ENCODE measurements at regions not wholly inside any gene's neighbourhood (a gene's known extent, or its start where the extent isn't known, plus 50 kb on each side); places are given as distances from the start of the nearest gene placed in this dataset.

DNA sequence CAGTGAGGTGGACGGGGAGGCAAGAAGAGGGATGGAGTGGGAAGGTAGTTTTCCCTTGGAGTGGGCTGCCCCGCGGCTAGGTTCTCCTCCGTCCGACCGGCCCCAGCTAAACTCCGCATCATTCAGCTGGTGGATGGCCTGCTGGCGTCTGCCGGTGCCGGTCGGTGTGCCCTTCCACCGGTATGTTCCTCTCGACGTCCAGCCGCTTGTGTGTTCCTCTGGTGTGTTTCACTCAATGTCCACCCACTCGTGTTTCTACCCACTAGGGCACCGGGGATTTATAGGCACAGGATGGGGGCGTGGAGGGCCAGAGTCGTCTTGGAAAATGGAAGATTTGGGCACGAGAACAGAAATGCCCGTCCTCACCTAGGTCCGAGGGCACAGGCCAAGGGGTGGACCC, 931.7 kb upstream of the B3GALT2 start:
- peak in 1 of 4 donors; percentile 54 for DNase-seq
- intact Hi-C loops (cut with DNase I): no loop called here

DNA sequence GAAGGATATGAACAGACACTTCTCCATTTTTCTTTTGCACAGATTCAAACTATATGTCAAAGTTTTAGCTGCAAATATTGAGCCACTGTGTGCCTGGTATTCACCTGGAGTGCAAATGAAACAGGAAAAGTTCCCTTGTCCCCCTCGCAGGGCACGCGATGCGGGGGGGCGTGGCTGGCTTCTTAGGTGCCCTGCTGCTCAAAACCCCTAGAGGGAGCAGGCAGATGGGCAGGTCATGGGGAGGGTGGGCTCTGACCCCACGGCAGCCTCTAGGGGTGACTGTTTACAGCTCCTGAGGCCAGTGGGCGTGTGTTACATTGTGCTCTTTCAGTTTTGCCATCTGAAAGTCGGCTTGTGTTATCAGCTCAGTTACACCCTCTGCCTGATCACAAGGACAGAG, 931.2 kb upstream of the B3GALT2 start:
- intact Hi-C loops (cut with DNase I): no loop called here

More for the DNA sequence above, 931.7 kb upstream of the B3GALT2 start:
- no peaks in the 10 kb centered on the region for H3K4me1 ChIP-seq
- no peaks in the 10 kb centered on the region for H3K27me3 ChIP-seq
- H3K36me3 ChIP-seq: no peaks in the 10 kb centered on the region
- no peak for ATAC-seq
- H3K9me3 ChIP-seq: no peaks in the 10 kb centered on the region
- H3K27ac ChIP-seq: no peak overlapping the region
- TF ChIP-seq, protein P1, sequence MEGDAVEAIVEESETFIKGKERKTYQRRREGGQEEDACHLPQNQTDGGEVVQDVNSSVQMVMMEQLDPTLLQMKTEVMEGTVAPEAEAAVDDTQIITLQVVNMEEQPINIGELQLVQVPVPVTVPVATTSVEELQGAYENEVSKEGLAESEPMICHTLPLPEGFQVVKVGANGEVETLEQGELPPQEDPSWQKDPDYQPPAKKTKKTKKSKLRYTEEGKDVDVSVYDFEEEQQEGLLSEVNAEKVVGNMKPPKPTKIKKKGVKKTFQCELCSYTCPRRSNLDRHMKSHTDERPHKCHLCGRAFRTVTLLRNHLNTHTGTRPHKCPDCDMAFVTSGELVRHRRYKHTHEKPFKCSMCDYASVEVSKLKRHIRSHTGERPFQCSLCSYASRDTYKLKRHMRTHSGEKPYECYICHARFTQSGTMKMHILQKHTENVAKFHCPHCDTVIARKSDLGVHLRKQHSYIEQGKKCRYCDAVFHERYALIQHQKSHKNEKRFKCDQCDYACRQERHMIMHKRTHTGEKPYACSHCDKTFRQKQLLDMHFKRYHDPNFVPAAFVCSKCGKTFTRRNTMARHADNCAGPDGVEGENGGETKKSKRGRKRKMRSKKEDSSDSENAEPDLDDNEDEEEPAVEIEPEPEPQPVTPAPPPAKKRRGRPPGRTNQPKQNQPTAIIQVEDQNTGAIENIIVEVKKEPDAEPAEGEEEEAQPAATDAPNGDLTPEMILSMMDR (IDR thresholded peaks at IDR 0.05): no peak
- no peak overlapping the region for H3K4me3 ChIP-seq

DNA sequence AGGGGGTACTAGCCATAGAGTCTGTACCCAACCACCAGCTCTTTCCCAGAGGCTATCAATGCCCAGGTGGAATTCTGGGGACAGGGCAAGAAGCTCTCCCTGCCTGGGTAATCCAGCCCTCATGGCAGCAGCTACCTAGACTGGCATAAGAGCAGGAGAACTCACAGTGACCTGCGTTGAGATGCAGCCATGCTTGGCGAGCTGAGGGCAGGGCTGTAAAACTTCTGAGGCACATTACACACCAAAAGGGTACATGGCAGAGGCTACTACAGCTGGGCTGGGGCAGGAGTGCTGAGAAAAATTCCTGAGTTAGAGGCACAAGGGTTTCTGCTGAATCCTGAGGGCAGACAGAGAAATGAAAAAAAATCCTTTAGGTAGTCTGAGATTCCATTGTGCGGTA, 927.9 kb upstream of the B3GALT2 start:
- peak in 1 of 4 donors; percentile 6 for DNase-seq
- no peaks in the 10 kb centered on the region for H3K9me3 ChIP-seq
- no peak for ATAC-seq
- H3K27ac ChIP-seq: no peak overlapping the region
- no peak overlapping the region for H3K4me3 ChIP-seq
- intact Hi-C loops (cut with DNase I): no loop called here
- TF ChIP-seq, protein P1 (IDR thresholded peaks at IDR 0.05): no peak
- H3K4me1 ChIP-seq: no peaks in the 10 kb centered on the region
- no peaks in the 10 kb centered on the region for H3K27me3 ChIP-seq
- no peaks in the 10 kb centered on the region for H3K36me3 ChIP-seq

More for the DNA sequence above, 931.2 kb upstream of the B3GALT2 start:
- no peaks in the 10 kb centered on the region for H3K9me3 ChIP-seq
- no peaks in the 10 kb centered on the region for H3K27me3 ChIP-seq
- H3K36me3 ChIP-seq: no peaks in the 10 kb centered on the region
- no peak overlapping the region for H3K27ac ChIP-seq
- no peaks in the 10 kb centered on the region for H3K4me1 ChIP-seq
- TF ChIP-seq, protein P1 (IDR thresholded peaks at IDR 0.05): no peak
- ATAC-seq: no peak
- DNase-seq: peak in 1 of 4 donors; percentile 60
- H3K4me3 ChIP-seq: no peak overlapping the region

DNA sequence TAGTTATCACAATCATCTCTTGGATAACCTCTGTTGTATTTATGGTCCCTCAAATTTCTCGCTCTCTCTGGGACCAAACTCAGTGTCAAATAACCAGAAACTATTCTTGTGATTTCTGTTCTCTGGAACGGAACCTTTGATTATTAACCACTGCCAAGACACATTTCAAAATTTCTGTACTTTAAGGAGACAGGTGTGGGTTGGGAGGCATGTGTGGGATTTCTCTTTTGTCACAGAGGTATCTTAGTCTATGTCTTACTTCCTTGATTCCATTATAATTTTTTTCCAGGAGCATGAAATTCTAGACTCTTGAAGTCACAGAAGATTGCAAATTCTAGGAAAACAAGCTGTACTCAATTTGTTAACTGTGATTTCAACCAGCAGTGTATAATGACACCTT, 919.0 kb upstream of the B3GALT2 start:
- Histone ChIP-seq H3K27ac (no peak overlapping the region), H3K4me3 (no peak overlapping the region), H3K36me3 (no peaks in the 10 kb centered on the region), H3K4me1 (no peaks in the 10 kb centered on the region), H3K27me3 (no peaks in the 10 kb centered on the region), H3K9me3 (no peaks in the 10 kb centered on the region)
- DNase-seq (no peak), ATAC-seq (no peak)
- intact Hi-C loops (cut with DNase I): no loop called here
- TF ChIP-seq, protein P1 (IDR thresholded peaks at IDR 0.05): no peak

DNA sequence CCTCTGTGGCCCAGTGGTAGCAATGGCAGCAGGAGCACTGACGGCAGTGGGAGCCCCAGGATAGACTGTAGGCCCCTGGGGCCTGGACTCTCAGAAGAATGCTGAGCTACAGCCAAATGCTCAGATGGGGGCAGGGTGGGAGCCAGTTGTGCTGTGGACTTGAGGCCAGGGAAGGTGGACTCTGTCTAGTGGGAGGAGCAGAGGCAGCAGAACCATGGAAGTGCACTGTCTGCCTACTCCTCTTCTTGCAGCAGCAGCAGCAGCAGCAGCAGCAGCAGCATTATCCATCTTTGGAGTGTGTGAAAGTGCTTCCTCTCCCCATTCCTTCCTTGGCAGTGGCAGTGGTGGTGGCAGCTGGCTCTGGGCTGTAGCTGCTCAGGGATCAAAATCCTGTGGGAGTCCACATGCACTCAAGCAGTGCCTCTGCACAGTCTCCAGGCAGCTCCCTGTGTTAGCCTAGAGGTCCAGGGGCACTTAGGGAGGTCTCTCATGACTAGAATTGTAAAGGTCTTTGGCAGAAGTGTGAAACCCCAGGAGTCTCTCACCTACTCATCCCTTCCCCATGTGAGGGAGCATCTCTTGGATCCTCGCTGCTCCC, 917.9 kb upstream of the B3GALT2 start:
- intact Hi-C loops (cut with DNase I): no loop called here
- H3K27me3 ChIP-seq: no peaks in the 10 kb centered on the region
- H3K27ac ChIP-seq: no peak overlapping the region
- H3K4me3 ChIP-seq: no peak overlapping the region
- ATAC-seq (no peak), DNase-seq (peak in 1 of 4 donors; percentile 28)
- no peaks in the 10 kb centered on the region for H3K9me3 ChIP-seq
- TF ChIP-seq, protein P1 (IDR thresholded peaks at IDR 0.05): no peak
- no peaks in the 10 kb centered on the region for H3K36me3 ChIP-seq
- no peaks in the 10 kb centered on the region for H3K4me1 ChIP-seq

Data from left lung (tissue), 4 donors.